ENCODE measurements at regions not wholly inside any gene's neighbourhood (a gene's known extent, or its start where the extent isn't known, plus 50 kb on each side); places are given as distances from the start of the nearest gene placed in this dataset.

- ChIA-PET CTCF (no interaction called here), POLR2A (no interaction called here)
- no peak overlapping the region for H3K4me3 ChIP-seq
- H3K4me1 ChIP-seq: no peaks in the 10 kb centered on the region
- ATAC-seq (no peak), FAIRE-seq (no peak), DNase-seq (ENCODE audit: low read depth in 1 of 2, low spot score in 1 of 2) (no peak)
- no peak overlapping the region for H3K4me2 ChIP-seq
- H3K9me3 ChIP-seq: no peaks in the 10 kb centered on the region
- H3K27ac ChIP-seq: no peak overlapping the region
- WGBS (ENCODE audit: missing lambda C conversion rate): 4% methylated on average over 4 of the region's 4 CpGs
- TF ChIP-seq RNF2 (IDR thresholded peaks at IDR 0.05; ENCODE audit: borderline replicate concordance, low read depth) (no peak), FOSB (CRISPR knock-in tag; IDR thresholded peaks at IDR 0.05) (no peak), EHMT2 (IDR thresholded peaks at IDR 0.05; ENCODE audit: low read depth) (no peak), EP300 (IDR thresholded peaks at IDR 0.05) (no peak)
Measured at GRCh38 chr16:8519179-8519578, 71.1 kb downstream of the TMEM114 start.

GRCh38 chr16:8517280-8517679, 73.0 kb downstream of the TMEM114 start:
- no peak for TF ChIP-seq EHF (CRISPR knock-in tag; IDR thresholded peaks at IDR 0.05)
- no peak for TF ChIP-seq MAFK (IDR thresholded peaks at IDR 0.05; ENCODE audit: partially characterized antibody)
- TF ChIP-seq ESRRA (IDR thresholded peaks at IDR 0.05; ENCODE audit: borderline replicate concordance, low read length): no peak
- TF ChIP-seq POLR2AphosphoS2 (conservative IDR thresholded peaks at IDR 0.05; ENCODE audit: low read length): no peak
- TF ChIP-seq GATA3 (IDR thresholded peaks at IDR 0.05; ENCODE audit: borderline replicate concordance): no peak
- TF ChIP-seq ZSCAN20 (CRISPR knock-in tag; IDR thresholded peaks at IDR 0.05): no peak
- no peak for TF ChIP-seq RNF2 (IDR thresholded peaks at IDR 0.05; ENCODE audit: borderline replicate concordance, low read depth)
- TF ChIP-seq MAZ (IDR thresholded peaks at IDR 0.05; ENCODE audit: borderline replicate concordance, low read depth, low read length): no peak
- no peak for TF ChIP-seq KDM1A (IDR thresholded peaks at IDR 0.05; ENCODE audit: low read depth)
- no peak for TF ChIP-seq NFE2L2 (conservative IDR thresholded peaks at IDR 0.05; ENCODE audit: low read length)
- TF ChIP-seq JUN (IDR thresholded peaks at IDR 0.05): no peak
- TF ChIP-seq EP300 (IDR thresholded peaks at IDR 0.05): no peak
- TF ChIP-seq KDM5A (IDR thresholded peaks at IDR 0.05): no peak
- no peak for TF ChIP-seq CHD2 (IDR thresholded peaks at IDR 0.05; ENCODE audit: low read length, partially characterized antibody)
- TF ChIP-seq TP53 (CRISPR knock-in tag; IDR thresholded peaks at IDR 0.05): no peak
- no peak for TF ChIP-seq CBX8 (IDR thresholded peaks at IDR 0.05)
- no peak for TF ChIP-seq NR3C1 (IDR thresholded peaks at IDR 0.05)
- TF ChIP-seq CBX2 (IDR thresholded peaks at IDR 0.05; ENCODE audit: borderline replicate concordance, low read depth): no peak
- TF ChIP-seq, protein P1, sequence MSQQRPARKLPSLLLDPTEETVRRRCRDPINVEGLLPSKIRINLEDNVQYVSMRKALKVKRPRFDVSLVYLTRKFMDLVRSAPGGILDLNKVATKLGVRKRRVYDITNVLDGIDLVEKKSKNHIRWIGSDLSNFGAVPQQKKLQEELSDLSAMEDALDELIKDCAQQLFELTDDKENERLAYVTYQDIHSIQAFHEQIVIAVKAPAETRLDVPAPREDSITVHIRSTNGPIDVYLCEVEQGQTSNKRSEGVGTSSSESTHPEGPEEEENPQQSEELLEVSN (IDR thresholded peaks at IDR 0.05; ENCODE audit: borderline replicate concordance, low read depth): no peak
- Histone ChIP-seq H3K4me3 (no peak overlapping the region), H3K4me1 (no peaks in the 10 kb centered on the region), H3K27ac (no peak overlapping the region), H3K9me3 (no peaks in the 10 kb centered on the region), H3K4me2 (no peak overlapping the region)
- ATAC-seq (no peak), FAIRE-seq (no peak), DNase-seq (ENCODE audit: low read depth in 1 of 2, low spot score in 1 of 2) (no peak)
- POLR2A ChIA-PET: no interaction called here
- WGBS (ENCODE audit: missing lambda C conversion rate): 16% methylated on average over 4 of the region's 4 CpGs
- CTCF ChIA-PET: no interaction called here

DNA sequence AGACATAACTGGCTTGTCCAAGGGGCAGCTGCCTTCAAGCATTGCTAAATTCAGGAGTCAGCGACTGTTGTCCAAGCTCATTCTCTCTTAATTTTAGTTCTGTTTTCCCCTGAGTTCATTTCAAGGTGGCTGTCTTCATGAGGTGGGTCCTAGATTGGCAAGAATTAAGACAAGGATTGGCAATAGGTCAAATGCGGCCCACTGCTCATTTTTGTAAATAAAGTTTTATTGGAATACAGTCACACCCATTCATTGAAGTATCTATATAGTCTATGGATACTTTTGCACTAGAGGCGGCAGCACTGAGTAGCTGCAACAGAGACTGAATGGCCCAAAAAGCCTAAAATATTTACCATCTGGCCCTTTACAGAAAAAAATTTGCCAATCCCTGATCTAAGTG, 73.8 kb downstream of the TMEM114 start:
- CTCF ChIA-PET: interaction anchor here (1.1 kb wide), 1 partner anchor 36 kb away, joined by 3 read pairs; no protein-coding TSS in a partner anchor
- WGBS (ENCODE audit: missing lambda C conversion rate): 31% methylated on average over 3 of the region's 3 CpGs
- FAIRE-seq (no peak), ATAC-seq (no peak), DNase-seq (ENCODE audit: low read depth in 1 of 2, low spot score in 1 of 2) (no peak)
- no peak for TF ChIP-seq HDAC2 (IDR thresholded peaks at IDR 0.05)
- TF ChIP-seq BHLHE40 (IDR thresholded peaks at IDR 0.05; ENCODE audit: low read depth, low read length): no peak
- no peak for TF ChIP-seq RAD21 (conservative IDR thresholded peaks at IDR 0.05 in 1 of 2, IDR thresholded peaks at IDR 0.05 in 1 of 2)
- TF ChIP-seq TFCP2L1 (CRISPR knock-in tag; IDR thresholded peaks at IDR 0.05): no peak
- TF ChIP-seq ZSCAN20 (CRISPR knock-in tag; IDR thresholded peaks at IDR 0.05): no peak
- TF ChIP-seq MYC (IDR thresholded peaks at IDR 0.05; ENCODE audit: borderline replicate concordance, low read length): no peak
- TF ChIP-seq CBX8 (IDR thresholded peaks at IDR 0.05): no peak
- no peak for TF ChIP-seq POLR2AphosphoS2 (conservative IDR thresholded peaks at IDR 0.05; ENCODE audit: low read length)
- Histone ChIP-seq H3K4me2 (no peak overlapping the region), H3K27ac (no peak overlapping the region), H3K4me3 (no peak overlapping the region), H3K9me3 (no peaks in the 10 kb centered on the region), H3K4me1 (no peaks in the 10 kb centered on the region)
- POLR2A ChIA-PET: no interaction called here

Data from A549 (cell line).